ENCODE measurements at regions not wholly inside any gene's neighbourhood (a gene's known extent, or its start where the extent isn't known, plus 50 kb on each side); places are given as distances from the start of the nearest gene placed in this dataset.
"Not testable (repeated sequence)": the region's sequence is repeated elsewhere in the genome, so short reads cannot be mapped to it uniquely, and the experiment has no call there.

DNA sequence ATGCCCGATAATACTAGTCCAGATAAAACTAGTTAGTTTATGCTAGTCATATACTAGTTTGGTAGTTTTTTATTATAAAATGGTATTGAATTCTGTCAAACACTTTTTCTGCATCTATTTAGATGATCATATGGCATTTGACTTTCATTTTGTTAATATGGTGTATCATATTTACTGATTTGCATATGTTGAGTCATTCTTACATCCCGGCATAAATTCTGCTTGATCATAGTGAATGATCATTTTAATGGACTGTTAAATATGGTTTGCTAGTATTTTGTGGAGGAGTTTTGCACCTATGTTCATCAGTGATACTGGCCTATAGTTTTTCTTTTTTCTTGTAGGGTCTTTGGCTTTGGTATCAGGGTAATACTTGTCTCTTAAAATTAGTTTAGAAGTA lies 365.6 kb downstream of the TAF11L14 start:
- TF ChIP-seq, protein P1, sequence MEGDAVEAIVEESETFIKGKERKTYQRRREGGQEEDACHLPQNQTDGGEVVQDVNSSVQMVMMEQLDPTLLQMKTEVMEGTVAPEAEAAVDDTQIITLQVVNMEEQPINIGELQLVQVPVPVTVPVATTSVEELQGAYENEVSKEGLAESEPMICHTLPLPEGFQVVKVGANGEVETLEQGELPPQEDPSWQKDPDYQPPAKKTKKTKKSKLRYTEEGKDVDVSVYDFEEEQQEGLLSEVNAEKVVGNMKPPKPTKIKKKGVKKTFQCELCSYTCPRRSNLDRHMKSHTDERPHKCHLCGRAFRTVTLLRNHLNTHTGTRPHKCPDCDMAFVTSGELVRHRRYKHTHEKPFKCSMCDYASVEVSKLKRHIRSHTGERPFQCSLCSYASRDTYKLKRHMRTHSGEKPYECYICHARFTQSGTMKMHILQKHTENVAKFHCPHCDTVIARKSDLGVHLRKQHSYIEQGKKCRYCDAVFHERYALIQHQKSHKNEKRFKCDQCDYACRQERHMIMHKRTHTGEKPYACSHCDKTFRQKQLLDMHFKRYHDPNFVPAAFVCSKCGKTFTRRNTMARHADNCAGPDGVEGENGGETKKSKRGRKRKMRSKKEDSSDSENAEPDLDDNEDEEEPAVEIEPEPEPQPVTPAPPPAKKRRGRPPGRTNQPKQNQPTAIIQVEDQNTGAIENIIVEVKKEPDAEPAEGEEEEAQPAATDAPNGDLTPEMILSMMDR (IDR thresholded peaks at IDR 0.05), result no peak
- TF ChIP-seq POLR2A (IDR thresholded peaks at IDR 0.05), result no peak
- Histone ChIP-seq H3K4me3 (no peak overlapping the region), H3K27me3 (no peaks in the 10 kb centered on the region), H3K27ac (no peak overlapping the region), H3K9me3 (no peaks in the 10 kb centered on the region), H3K4me1 (no peaks in the 10 kb centered on the region), H3K36me3 (ENCODE audit: low read depth, missing control alignments) (no peaks in the 10 kb centered on the region)
- WGBS, 2 donors, result 93 to 95% methylated on average over 2 of the region's 2 CpGs
- intact Hi-C loops (cut with DNase I; ENCODE audit: low total_unique reads), result no loop called here
- no peak for DNase-seq

- no peaks in the 10 kb centered on the region for H3K4me1 ChIP-seq
- no peak overlapping the region for H3K27ac ChIP-seq
- TF ChIP-seq, protein P1 (IDR thresholded peaks at IDR 0.05), result no peak
- TF ChIP-seq POLR2A (IDR thresholded peaks at IDR 0.05), result no peak
- no peaks in the 10 kb centered on the region for H3K36me3 ChIP-seq (ENCODE audit: low read depth, missing control alignments)
- 78 to 88% methylated on average over 4 of the region's 4 CpGs for WGBS, 2 donors
- intact Hi-C loops (cut with DNase I; ENCODE audit: low total_unique reads), result no loop called here
- H3K27me3 ChIP-seq, result no peaks in the 10 kb centered on the region
- no peaks in the 10 kb centered on the region for H3K9me3 ChIP-seq
- no peak for DNase-seq
- H3K4me3 ChIP-seq, result no peak overlapping the region
Observed at GRCh38 chr5:18000744-18001143, 366.5 kb downstream of the TAF11L14 start.

DNA sequence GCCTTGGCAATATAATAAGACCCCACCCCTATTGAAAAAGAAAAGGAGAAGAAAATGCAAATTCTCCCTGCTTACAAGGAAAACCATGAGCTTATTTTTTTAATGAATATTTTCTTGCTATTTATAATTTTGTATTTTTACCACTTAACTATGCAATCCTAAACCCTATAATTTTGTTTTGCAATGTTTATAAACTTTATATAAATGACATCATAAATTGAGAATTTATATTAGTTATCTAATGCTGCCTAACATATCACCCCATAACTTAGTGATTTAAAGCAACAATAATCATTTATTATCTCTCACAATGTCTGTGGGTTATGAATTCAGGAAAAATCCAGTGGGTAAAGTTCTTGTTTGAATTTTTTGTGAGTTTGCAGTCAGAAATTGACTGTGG lies 369.1 kb downstream of the TAF11L14 start:
- no peaks in the 10 kb centered on the region for H3K36me3 ChIP-seq (ENCODE audit: low read depth, missing control alignments)
- no peaks in the 10 kb centered on the region for H3K4me1 ChIP-seq
- H3K9me3 ChIP-seq, result no peaks in the 10 kb centered on the region
- no peak overlapping the region for H3K27ac ChIP-seq
- DNase-seq, result no peak
- TF ChIP-seq POLR2A (IDR thresholded peaks at IDR 0.05), result no peak
- TF ChIP-seq, protein P1 (IDR thresholded peaks at IDR 0.05), result no peak
- no peak overlapping the region for H3K4me3 ChIP-seq
- no peaks in the 10 kb centered on the region for H3K27me3 ChIP-seq
- intact Hi-C loops (cut with DNase I; ENCODE audit: low total_unique reads), result no loop called here

DNA sequence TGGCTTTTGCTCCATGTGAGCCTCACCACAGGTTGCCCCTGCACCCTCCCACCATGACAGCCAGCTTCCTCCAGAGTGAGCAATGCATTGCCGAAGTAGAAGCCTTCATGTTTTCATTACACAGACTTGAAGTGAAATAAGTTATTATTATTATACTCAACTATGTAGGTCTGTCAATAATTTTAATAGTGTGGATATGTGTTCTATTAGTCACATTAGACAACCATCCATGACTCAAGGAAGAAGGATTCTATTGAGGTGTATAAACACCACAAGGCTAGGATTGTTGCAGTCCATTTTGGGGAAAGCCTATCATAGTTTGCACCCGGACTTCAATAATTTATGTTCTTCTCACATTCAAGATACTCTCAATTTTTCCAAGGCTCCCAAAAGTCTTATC lies 369.5 kb downstream of the TAF11L14 start:
- WGBS, 2 donors, result 94 to 96% methylated on average over 2 of the region's 2 CpGs
- intact Hi-C loops (cut with DNase I; ENCODE audit: low total_unique reads), result no loop called here

DNA sequence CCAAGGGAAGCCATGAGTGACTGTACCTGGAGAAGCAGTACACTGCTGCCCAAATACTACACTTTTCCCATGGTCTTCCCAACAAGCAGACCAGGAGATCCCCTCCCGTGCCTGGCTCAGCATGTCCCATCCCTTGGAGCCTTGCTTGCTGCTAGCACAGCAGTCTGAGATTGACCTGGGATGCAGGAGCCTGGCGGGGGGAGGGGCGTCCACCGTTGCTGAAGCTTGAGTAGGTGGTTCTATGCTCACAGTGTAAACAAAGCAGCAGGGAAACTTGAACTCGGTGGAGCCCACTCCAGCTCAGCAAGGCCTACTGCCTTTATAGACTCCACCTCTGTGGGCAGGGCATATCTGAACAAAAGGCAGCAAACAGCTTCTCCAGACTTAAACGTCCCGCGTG lies 372.0 kb downstream of the TAF11L14 start:
- DNase-seq; H3K4me1 ChIP-seq; H3K27me3 ChIP-seq; H3K9me3 ChIP-seq; H3K27ac ChIP-seq; H3K36me3 ChIP-seq (ENCODE audit: low read depth, missing control alignments); intact Hi-C loops (cut with DNase I; ENCODE audit: low total_unique reads); H3K4me3 ChIP-seq: not testable (repeated sequence)
- 92 to 94% methylated on average over 7 to 8 of the region's 8 CpGs for WGBS, 2 donors

More for the DNA sequence above, 369.5 kb downstream of the TAF11L14 start:
- no peak for DNase-seq
- Histone ChIP-seq H3K27me3 (no peaks in the 10 kb centered on the region), H3K9me3 (no peaks in the 10 kb centered on the region), H3K4me1 (no peaks in the 10 kb centered on the region), H3K36me3 (ENCODE audit: low read depth, missing control alignments) (no peaks in the 10 kb centered on the region), H3K27ac (no peak overlapping the region), H3K4me3 (no peak overlapping the region)
- TF ChIP-seq, protein P1 (IDR thresholded peaks at IDR 0.05), result no peak
- TF ChIP-seq POLR2A (IDR thresholded peaks at IDR 0.05), result no peak
